ENCODE measurements at regions not wholly inside any gene's neighbourhood (a gene's known extent, or its start where the extent isn't known, plus 50 kb on each side); places are given as distances from the start of the nearest gene placed in this dataset.

GRCh38 chr5:123976379-123977033, 464.5 kb downstream of the CSNK1G3 start:
- TF ChIP-seq CTCF (IDR thresholded peaks at IDR 0.05), result no peak
- no peak for TF ChIP-seq ZFX (IDR thresholded peaks at IDR 0.05; ENCODE audit: borderline replicate concordance)

Measured in 22Rv1 (cell line).